IMR-90 (cell line): ENCODE measurements at regions not wholly inside any gene's neighbourhood (a gene's known extent, or its start where the extent isn't known, plus 50 kb on each side); places are given as distances from the start of the nearest gene placed in this dataset.

ENCODE experiments used
- BHLHE40 ChIP-seq: fragments of 150-350 bp; IDR thresholded peaks from 2 replicates; pipeline ENCODE4 v1.6.1; 2016; ENCODE audit warnings: mild to moderate bottlenecking, low read depth, low read length
- CTCF ChIP-seq: conservative IDR thresholded peaks from 2 replicates; pipeline ENCODE4 v1.5.1; 2012; ENCODE audit warnings: mild to moderate bottlenecking, low read depth, low read length, improper control_type of control experiment
- ELK1 ChIP-seq: fragments of 150-350 bp; IDR thresholded peaks from 2 replicates; pipeline ENCODE4 v1.6.1; 2016; ENCODE audit warnings: low read depth, mild to moderate bottlenecking, low read length, moderate library complexity, borderline replicate concordance
- MXI1 ChIP-seq: IDR thresholded peaks from 2 replicates; pipeline ENCODE4 v1.6.1; 2012; ENCODE audit warnings: low read depth, mild to moderate bottlenecking, low read length, moderate library complexity, borderline replicate concordance
- POLR2A ChIP-seq: IDR thresholded peaks from 2 replicates; pipeline ENCODE4 v1.6.1; 2012; ENCODE audit warnings: mild to moderate bottlenecking, low read depth, low read length
- RAD21 ChIP-seq: IDR thresholded peaks from 2 replicates; pipeline ENCODE4 v1.6.1; 2012; ENCODE audit warnings: low read length, improper control_type of control experiment

DNA sequence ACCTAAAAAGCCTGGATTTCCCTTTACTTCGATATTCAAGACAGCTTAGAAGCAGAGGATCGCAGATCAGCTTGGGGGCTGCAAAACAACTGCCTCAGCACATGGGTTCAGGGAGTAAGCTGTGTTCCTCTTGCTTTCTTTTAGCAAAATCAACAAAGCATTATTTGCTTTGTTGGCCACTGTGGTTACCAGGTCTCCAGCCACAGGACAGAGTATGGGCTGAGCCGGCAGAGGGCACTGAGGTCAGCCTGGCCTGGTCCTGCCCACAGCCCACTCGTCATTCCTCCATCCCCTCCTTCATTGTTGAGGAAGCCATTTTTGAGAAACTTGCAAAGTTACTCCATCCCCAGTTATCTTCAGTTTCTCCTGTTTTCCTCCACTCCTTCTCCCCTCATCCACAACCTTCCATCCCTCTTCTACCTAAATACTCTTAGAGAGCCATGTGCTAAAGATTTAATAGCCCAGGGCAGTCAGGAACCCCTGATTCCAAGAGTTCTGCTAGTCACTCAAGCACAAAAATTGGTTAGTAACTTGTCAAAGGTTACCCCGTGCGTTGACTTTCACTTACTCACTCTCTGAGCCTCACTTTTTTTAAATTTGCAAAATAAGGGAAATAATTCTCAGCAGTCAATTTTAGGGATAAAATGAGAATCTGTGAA, 60.0 kb upstream of the HES1 start:
- no peak for TF ChIP-seq BHLHE40
- no peak for TF ChIP-seq CTCF
- TF ChIP-seq ELK1: no peak
- no peak for TF ChIP-seq RAD21
- TF ChIP-seq MXI1: no peak
- TF ChIP-seq POLR2A: no peak
